SH-SY5Y (cell line): ENCODE measurements at regions not wholly inside any gene's neighbourhood (a gene's known extent, or its start where the extent isn't known, plus 50 kb on each side); places are given as distances from the start of the nearest gene placed in this dataset.

ENCODE experiments used
- GATA2 ChIP-seq: IDR thresholded peaks from 2 replicates; pipeline ENCODE4 v1.6.1; 2011; ENCODE audit warnings: mild to moderate bottlenecking, low read depth, low read length
- GATA3 ChIP-seq: IDR thresholded peaks from 2 replicates; pipeline ENCODE4 v1.6.1; 2011; ENCODE audit warnings: low read depth, mild to moderate bottlenecking, low read length, moderate library complexity

GRCh38 chr9:13502484-13502883 lies 223.0 kb upstream of the MPDZ start:
- TF ChIP-seq GATA2 (no peak), GATA3 (no peak)

- TF ChIP-seq GATA2 (no peak), GATA3 (no peak)
These were observed 221.5 kb upstream of the MPDZ start for GRCh38 chr9:13501018-13501417.

DNA sequence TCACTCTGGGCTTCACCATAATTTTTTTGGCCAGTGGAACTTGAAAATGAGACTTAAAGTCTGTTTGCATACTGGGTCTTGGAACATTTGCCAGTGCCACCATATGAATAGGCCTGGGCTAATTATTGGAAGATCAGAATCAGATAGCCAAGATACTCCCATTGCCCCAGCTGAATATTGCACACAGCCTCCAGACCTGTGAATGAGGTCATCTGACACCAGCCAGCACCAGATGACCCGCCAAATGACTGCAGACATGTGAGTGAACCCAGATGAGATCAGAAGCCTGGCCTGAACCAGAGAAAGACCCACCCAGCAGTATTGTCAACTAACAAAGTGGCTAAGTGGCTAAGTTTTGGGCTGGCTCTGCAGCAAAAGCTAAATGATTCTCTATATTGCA lies 220.5 kb upstream of the MPDZ start:
- TF ChIP-seq GATA2 (peak; percentile 68), GATA3 (peak; percentile 78)

- TF ChIP-seq GATA3 (no peak), GATA2 (no peak)
These were observed 214.2 kb upstream of the MPDZ start for GRCh38 chr9:13493697-13494096.

DNA sequence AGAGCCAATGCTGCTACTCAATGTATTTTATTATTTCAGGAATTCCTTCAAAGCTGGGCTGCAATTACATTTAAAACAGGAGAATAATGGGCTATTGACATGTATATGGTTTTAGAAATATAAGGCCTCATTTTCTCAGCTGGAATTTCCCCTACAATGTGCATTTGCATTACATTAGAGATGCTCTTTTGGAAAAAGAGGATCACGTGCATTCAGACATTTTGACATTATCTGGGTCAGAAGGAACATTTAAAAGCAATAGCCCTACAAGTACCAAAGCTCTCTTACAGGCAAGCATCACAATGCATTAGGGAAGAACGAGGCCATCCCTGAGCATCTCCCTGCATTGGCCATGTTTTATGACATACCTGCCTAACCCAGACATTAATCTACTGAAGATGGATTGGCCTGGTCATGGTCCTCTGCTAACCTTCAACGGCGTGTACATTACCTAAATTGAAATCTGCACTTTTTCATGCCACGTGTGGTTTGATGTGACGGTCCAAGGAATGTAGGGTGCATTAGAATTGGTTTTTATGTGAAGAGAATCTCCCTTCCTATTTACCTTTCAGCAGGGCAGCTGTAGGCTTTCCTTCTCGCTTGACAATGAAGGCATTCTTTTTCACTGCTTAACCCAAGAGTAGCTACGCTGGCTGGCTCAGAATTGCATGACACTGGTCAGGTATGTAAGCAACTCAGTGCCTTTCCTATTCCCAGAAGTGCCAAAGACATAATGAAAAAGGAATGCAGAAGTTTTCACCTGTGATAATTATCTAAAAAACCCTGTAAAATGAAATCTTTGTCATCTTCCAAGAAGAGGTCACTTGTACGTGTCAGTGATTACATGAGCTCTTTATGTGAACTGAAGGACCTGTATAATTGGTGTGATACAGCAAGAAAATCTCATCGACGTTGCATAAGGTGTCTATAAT lies 212.3 kb upstream of the MPDZ start:
- TF ChIP-seq GATA3 (no peak), GATA2 (no peak)

DNA sequence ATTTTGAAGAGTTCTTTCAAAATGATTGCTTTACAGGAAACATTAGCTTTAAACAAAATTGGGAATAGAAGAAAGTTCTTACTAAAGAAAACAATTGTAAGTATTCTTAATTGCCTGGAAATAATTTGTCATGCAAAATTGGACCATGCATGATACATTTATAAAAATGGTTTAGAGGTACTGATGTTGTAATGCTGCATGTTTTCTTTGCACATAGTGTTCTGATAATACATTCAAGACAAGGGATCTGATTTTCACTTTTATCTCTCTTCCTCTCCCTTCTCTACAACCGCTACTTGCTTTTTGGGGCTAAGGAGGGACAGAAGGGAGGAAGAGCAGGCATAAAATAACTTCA lies 211.6 kb upstream of the MPDZ start:
- TF ChIP-seq GATA2: no peak
- TF ChIP-seq GATA3: no peak

- TF ChIP-seq GATA3 (no peak), GATA2 (no peak)
These were observed 208.4 kb upstream of the MPDZ start for GRCh38 chr9:13487936-13488335.

DNA sequence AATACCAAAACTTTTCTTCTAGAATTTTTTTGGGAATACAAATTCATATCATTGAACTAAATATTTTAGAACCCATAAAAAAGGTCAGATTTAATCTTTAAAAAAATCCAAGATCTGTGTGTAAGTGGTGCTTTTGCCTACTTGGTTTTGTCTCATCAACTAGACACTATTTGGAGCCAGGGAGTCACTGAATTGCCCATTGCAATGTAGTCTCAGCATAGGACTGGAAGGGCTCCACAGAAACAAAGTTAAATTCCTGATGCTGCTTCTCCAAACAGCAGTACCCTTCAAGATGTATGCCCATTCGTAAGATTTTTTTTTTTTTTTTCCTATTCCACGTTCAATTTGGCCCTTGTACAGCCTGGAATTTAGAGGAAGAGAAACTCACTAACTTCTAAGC lies 208.0 kb upstream of the MPDZ start:
- TF ChIP-seq GATA2 (no peak), GATA3 (no peak)

DNA sequence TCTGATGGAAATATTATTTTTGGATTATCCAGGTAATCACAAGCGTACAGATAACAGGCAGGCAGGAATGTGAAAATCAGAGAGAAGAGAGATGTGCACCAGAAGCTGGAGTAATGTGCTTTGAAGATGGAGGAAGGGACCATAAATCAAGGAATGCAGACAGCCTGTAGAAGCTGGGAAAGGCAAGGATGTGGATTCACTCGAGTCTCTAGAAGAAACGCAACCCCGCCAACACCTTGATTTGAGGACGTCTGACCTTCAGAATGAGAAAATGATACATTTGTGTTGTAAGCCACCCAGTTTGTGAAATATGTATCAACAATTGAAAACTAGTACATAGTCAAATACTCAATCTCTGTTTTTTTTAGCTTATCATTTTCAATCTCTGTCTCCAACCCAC lies 207.6 kb upstream of the MPDZ start:
- TF ChIP-seq GATA2 (no peak), GATA3 (no peak)

GRCh38 chr9:13485068-13485596 lies 205.6 kb upstream of the MPDZ start:
- no peak for TF ChIP-seq GATA2
- no peak for TF ChIP-seq GATA3

- no peak for TF ChIP-seq GATA2
- no peak for TF ChIP-seq GATA3
These were observed 204.7 kb upstream of the MPDZ start for GRCh38 chr9:13484186-13484585.

DNA sequence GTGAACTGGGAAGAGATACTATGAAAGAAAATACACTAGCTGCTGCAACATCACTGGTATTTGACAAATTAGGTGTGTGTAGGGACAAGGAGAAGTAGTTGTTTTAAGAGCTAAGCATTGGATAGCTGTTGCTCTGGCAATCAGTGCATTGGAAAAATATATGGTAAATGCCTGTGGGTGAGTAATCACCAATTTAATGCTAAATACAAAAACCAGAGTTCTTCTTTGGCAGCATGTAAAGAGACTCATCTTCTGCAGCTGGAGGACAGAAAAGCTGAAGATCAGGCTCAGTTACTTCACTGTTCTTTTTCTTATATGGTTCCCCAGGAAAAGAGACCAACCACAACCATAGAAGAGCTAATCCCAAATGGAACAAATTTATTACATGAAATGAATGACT lies 201.8 kb upstream of the MPDZ start:
- TF ChIP-seq GATA3 (no peak), GATA2 (no peak)

DNA sequence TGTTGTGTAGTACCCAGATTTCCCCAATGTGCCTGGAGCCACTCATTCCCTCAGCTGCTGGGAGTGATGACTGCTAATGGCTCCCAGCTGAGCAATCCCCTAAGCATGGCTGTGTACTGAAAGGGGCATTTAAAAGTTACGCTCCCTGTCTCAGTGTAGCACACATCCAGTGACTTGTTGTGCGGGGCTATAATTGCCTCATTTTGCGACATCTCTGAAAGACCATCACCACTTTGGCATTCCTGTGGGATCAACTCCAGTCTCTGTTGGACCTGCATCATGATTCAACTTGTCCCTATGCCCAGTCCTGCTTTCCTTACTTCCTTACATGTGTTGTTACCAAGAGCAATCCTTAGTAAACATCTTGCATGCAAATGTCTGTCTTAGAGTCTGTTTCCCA lies 201.2 kb upstream of the MPDZ start:
- no peak for TF ChIP-seq GATA2
- no peak for TF ChIP-seq GATA3

GRCh38 chr9:13479096-13479495 lies 199.6 kb upstream of the MPDZ start:
- TF ChIP-seq GATA2 (no peak), GATA3 (no peak)

DNA sequence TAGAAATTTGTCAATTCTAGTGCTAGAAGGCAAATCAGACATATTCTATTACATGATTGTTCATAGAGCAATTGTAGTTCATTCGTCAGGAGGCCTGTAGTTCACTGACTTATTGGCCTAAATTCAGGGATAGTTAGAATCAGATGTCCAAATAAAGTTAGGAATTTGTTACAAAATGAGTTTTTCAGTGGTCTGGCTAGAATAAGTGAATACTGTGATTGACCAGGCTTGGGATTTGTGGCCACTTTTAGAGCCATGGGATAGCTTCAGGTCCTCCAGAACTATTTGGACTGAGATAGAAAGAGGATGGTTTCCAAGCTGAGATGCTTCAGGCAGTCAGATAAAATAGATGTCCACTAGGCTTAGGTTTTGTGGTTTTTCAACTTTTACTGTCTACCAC lies 199.1 kb upstream of the MPDZ start:
- no peak for TF ChIP-seq GATA3
- TF ChIP-seq GATA2: no peak
